SK-MEL-5 (cell line): ENCODE measurements at regions not wholly inside any gene's neighbourhood (a gene's known extent, or its start where the extent isn't known, plus 50 kb on each side); places are given as distances from the start of the nearest gene placed in this dataset.

Experiments used
- DNase-seq: peaks from one replicate; pipeline ENCODE4 v3.0.0-alpha.2; 2016; ENCODE audit warnings: low read depth, low spot score
- in situ Hi-C: cut with HindIII; loops from 2 replicates; pipeline ENCODE4 v1.10.0; 2016; ENCODE audit warnings: low sequenced_read_pairs, high pct_unique_total_duplicates, low pct_unique_long_range_greater_than_20kb

DNA sequence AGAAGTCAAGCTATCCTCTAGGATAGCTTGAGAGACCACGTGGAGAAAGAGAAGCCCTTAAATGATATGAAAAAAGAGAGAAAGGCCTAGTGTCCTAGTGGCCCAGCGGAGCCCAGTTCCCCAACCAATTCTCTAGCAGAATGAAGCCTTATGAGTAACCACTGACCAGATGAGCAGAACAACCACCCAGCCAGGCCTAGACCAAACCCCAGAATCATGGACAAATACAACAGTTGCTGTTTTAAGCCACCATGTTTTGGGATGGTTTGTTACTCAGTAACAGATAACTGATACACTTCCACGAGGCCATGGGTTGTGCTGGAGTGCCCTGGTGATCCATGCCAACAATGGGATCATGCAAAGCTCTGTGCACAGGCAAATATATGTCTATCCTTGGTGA is 377.1 kb downstream of the SOX9 start:
- no peak for DNase-seq
- in situ Hi-C loops = no loop called here

DNA sequence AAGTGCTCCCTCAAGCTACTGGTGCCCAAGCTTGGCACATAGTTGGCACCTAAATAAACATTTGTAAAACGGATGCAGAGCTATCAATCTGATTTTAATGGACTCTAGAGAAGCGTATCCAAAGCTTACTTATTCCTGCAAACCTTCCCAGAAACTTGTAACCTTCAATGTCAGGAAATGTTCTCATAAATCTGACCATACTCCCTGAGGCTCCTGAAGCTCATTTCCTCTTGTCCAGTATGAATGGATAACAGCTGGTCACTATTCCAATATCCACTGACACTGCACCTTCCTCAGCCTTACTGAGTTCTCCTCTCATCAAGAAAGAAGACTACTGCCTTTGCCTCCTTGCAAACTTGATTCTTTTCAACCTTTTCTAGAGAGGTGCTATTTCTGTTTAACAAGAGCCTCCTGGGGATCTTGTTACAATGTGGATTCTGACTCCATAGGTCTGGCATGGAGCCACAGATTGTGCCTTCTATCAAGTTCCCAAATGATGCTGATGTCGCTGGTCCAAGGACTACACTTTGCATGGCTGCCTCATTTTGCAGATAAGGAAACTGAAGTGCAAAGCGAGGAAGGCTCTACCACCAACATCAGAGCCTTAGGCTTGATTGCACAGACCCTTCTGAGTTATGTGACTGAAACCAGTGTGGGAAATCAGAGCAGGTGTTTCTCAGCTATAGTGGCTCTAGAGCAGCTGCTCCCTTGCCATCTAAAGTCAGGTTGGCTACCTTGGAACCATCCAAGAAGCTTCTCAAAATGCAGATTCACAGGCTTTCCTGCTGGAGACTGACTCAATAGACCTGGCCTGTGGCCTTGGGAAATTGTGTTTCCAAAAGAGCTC is 377.8 kb downstream of the SOX9 start:
- in situ Hi-C loops = no loop called here
- no peak for DNase-seq

DNA sequence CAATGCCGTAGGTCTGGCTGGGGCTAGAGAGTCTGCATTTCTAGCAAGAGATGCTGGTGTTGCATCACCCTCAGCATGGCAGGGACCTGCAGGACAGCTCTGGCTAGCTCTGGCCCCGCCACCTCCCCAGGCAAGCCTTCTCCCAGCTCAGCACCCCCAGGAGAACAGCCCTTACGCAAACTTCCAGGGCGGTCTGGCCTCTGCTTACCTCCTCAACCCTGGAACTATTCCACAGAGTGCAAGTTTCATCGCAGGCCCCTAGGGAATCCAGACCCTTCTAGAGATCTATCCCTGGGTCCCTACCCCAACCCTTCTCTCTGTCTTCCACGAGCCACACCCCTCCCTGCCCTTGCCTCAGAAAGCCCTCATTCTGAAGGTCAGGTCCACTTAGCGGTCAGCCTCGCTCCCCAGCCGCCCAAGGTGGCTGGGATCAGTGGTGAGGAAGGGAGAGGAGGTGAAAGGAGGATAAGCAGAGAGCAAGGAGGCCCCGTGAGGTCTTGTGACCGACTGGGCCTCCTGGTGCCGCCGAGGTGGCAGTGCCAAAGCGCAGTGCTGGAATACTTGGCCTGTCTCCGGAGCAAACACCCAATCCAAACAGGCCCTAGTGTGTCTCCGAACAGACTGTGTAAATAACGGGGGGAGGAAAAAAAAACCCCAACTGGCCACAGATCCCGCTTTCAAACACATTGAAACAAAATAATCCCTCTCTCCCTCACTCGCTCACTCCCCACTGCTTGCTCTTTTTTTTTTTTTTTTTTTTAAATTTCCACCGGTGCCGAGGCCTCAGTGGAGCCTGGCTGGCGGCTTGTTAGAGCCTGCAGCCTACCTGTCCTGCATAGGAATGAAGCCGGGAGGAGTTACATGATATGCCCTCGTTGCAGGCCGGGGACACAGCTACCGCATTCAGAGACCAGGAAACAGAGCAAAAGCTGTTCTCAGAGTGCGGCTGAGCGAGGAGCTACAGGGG is 380.9 kb downstream of the SOX9 start:
- DNase-seq = no peak
- in situ Hi-C loops = no loop called here

DNA sequence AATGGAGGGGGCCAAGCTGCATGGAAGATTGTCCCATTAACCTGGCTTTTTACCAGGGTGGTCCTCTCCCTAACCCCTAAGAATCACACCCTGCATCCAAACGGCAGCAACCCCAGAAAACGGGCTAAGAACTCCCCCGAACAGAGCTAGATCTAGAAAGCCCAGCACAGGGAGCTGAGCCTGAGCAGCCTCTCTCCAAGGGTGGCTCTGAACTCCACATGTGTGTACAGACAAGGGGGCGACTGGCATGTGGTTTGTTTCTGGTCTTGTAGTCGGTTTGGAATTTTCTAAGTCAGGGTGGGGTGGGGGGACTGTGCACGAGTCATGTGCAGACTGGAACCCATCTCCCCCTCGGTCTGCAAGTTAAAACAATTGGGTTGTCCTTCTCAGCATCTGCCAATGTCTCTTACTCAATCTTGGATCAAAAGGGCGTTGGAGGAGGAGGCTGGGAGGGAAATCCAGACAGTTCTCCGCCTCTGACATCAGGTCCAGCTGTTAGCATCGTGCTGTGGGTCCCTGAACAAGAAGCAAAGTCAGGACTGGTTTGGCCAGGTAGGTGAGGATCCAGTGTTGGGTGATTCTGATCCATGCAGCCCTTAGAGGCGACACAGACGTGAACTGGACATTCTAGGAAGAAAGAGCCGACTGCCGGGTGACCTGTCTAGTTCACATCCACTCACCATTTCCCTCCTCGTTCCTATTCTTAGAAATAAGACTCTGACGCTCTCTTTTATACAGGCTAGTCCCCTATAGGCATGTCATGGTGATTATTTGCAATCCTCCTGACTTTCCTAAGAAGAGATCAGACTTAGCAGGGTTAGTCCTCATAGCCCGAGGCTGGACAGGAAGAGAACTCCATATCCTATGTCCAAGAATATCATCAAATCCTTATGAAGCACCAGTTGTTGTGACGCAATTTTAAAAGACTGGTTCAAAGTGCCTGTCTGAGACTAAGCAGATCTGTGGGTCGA is 381.8 kb downstream of the SOX9 start:
- in situ Hi-C loops = no loop called here
- peak; percentile 90 for DNase-seq

DNA sequence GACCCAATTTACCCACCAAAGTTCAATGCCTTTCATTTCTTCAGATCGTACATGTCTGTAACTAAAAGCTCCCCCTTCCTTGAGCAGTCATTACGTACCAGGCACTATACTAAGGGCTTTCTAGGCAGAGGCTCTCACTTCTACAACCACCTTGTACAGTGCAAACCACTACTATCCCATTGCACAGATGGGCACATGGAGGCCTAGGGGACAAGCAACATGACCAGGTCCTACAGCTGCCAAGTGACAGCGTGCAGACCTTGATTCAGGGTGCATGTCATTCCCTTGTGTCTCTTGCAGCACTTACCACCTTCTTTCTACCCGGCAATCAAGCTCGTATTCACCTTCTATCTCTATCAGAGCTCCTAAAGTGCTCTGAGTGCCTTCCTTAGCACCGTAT is 382.7 kb downstream of the SOX9 start:
- in situ Hi-C loops = no loop called here
- DNase-seq = no peak

DNA sequence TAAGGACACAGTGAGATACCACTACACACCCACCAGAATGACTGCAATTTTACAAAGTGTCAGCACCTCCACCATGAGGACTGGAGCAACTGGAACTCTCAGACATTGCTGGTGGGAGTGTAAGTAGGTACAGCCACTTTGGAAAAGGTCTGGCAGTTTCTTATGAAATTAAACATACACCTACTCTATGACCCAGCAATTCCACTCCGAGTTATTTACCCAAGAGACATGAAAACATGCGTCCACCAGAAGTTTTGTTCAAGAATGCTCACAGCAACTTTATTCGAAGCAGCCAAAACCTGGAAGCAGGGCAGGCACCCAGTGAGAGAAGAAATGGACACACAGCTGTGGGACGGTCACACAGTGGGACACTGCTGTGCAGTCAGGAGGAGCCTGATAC is 384.0 kb downstream of the SOX9 start:
- in situ Hi-C loops = no loop called here
- DNase-seq = no peak

DNA sequence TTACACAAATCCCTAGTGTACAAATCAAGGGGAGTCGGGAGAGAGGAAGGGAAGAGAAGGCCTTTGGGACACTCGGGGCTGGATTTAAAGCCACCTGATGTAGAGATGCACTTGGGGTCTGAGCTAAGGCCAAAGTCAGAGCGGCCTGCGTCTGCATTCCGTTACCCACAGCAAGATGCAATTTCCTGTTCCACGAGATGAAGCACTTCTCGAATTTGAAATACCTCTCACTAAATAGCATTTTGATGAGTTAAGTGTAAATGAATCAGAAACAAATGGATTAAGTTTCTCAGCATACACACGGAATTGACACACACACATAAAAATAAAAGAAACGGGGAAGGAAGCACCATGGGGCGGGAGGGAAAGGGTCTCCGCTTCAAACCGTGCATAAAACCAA is 386.0 kb downstream of the SOX9 start:
- in situ Hi-C loops = no loop called here
- no peak for DNase-seq

DNA sequence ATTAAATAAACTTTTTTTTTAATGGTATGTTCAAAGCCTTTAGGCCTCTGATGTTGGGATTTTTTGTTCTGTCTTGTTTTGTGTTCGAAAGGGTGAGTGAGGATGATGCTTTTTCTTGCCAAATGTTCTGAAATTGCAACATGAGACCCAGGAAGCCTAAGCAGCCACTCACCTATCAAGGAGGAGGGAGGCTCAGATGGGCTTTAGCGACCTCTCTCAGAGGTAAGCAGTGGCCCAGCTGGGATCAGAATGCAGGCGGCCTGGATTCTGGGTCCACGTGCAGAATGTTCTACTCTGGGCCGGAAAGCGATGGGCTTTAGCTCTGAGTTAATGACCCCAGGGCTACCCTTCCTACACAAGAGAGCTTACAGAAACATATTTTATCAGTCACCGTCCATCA is 386.6 kb downstream of the SOX9 start:
- in situ Hi-C loops = no loop called here
- no peak for DNase-seq

DNA sequence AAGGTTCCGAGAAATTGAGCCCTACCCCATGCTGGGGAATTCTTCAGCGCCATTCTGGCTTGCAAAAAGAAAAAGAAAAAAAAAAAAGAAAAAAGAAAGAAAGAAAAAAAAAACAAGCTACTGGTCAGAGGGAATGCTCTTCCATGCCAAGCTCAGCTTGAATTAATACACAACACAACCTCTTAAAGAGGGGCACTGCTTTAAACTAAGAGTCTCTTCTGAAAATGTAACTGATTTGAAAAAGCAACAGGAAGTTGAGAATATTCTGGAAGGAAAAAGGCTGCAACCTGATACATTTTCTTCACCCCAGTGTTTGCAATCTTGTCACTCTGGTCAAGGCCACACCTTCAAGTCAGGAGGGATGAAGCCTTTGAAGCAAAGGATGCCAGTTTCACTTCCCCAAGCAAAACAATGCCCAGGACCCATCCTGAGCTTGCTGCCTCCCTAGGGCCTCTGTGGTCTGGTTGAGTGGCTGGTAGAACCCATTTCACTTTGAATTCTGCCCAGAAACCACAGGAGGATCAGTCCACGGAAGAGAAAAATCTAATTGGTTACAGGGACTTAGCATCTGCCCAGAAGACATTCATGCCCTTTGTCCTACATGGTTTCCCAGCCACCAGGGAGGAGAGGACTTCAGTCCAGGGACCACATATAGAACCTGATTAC is 389.7 kb downstream of the SOX9 start:
- in situ Hi-C loops = no loop called here
- peak; percentile 66 for DNase-seq

DNA sequence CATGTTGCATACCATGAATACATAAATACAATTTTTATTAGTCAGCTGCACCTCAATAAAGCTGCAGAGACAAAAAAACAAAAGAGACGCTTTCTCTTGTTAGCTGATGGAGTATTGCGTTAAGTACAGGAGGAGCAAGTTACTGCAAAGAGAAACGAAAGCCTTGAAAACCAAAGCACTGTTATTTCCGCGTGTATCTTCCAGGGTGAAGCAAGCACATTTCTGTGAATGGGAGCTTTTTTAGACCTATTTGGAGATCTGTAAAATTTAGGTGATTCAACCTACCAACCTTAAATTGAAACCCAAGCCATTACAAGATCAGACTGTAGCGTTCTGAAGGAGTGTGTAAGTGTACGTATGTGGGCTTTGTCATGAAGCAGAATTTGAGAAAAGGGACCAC is 390.4 kb downstream of the SOX9 start:
- in situ Hi-C loops = no loop called here
- DNase-seq = no peak

DNA sequence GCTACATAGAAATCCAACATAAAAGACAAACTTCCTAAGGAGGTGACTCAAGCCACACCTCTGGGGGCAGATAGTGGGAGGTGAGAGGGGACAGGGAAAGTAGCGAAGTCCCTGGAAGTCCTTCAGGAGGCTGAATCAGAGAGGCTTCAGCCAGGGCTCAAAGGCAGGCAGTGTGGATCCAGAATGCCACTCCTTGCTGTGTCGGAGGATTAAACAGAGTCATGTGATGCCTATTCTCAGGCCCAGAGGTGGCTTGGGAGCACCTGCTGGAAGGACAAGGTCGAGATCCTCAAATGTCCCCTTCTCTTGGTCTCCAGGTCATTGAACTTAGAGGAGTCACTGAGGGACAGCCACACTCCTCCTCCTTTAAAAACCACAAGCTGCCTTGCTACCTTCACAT is 391.1 kb downstream of the SOX9 start:
- in situ Hi-C loops = no loop called here
- no peak for DNase-seq

DNA sequence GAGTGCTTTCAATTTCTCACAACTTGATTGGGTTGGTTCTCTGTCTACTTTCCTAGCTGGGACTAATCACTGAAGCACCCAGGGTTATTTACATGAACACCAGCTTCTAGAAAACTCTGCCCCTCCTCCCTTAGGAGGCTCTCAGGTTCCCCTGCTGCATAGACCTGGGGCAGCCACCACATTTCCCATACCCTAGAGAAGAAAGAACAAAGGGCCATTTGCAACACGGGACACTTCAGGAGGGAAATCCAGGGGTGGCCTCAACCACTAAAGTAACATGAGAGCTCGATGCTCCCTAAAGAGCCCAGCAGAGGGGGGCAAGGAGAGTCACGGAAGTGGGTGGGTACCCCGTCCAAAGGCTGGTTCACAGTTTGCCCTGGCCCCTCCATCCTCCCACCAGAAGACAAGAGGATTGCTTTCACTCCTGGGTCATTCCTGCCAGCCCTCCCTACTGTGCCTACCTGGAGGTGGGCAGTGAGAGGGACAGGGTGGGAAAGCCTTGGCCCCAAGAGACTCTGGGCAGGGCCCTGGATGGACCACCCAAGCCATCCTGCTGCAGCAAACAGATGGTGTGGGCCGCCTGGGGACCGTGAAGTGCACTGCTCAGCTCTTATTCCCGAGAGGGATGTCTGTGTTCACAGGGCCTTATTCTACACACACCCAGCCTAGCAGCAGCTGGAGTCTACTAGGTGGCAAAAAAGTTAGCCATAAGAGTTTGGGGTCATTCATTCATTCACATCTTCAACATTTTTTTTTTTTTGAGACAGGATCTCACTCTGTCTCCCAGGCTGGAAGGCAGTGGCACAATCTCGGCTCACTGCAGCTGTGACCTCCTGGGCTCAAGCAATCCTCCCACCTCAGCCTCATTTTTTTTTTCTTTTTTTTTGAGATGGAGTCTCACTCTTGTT is 392.1 kb downstream of the SOX9 start:
- no peak for DNase-seq
- in situ Hi-C loops = no loop called here

DNA sequence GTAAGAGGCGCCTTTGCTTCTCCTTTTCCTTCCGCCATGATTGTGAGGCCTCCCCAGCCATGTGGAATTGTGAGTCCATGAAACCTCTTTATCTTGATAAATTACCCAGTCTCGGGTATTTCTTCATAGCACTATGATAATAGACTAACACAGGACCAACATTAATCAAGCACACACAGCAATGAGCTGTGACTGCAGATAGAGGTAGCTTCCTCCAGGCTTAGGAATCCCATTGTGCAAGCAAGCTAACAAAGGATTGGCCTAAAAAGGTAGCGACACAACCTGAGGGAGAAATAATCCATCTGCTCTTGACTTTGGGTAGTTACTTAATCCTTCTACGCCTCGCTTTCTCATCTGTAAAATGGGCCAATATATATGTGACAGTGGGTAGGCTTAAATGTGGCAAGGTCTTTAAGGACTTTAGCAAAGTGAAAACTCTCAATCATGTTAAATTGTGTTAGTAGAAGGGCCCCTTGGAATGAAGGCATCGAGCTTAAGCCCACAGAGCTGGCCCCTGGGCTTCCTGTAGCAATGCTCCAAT is 393.6 kb downstream of the SOX9 start:
- in situ Hi-C loops = no loop called here
- DNase-seq = no peak

DNA sequence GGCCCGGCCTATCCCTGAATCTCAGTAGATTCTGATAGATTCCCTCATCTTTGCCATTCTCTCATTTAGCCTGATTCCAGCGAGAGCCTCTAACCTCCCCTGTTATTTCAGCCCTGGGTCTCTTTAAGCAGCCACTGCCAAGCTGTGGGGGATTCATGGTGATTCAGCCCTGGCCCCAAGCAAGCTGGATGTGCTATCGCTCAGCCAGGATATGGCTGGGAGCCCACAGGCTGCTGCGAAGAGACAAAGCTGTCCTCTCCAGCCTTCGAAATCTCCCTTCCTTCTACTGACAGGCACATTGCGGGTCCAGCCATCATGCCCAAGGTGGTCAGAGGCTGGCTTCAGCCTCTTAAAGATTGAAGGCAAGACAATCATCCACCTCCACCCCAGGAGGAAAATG is 394.1 kb downstream of the SOX9 start:
- in situ Hi-C loops = no loop called here
- DNase-seq = no peak

DNA sequence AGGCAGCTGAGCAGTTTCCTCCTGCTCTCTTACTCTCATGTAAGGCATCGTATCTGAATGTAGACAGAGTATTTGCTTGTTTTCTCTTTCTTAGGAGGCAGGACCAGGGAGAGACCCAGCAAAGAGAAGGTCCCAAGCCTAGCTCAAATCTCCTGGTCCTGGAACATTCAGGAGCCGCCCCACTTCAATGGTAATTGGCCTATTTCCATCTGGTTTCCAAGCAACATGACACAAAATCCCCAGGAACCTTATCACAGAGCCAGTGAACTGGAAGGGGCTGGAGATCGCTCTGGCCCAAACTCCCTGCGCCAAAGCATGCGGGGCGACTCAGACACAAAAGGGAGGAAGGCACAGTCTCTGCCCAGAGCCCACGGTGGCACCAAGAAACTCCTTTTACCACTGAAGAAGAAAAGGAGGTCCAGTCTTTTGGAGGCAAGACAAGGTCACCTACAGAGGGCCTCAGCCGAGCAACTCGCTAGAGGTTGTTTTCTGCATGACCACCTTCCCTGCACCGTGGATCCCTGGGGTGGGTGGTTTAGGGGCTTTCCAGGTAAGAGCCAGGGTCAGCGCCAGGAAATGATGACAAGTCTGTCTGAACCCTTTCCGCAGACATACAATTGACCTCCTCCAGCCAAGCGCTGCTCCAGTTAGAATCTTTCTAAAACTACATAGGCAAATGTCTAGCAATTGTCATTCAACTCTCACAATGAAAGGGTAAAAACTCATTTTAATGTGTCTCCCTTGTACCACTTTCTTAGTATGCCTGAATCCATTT is 394.7 kb downstream of the SOX9 start:
- in situ Hi-C loops = no loop called here
- DNase-seq = no peak
